GM13977 (cell line): ENCODE measurements at regions not wholly inside any gene's neighbourhood (a gene's known extent, or its start where the extent isn't known, plus 50 kb on each side); places are given as distances from the start of the nearest gene placed in this dataset.

Source experiments
- DNase-seq: peaks from one replicate; pipeline ENCODE4 v3.0.0; 2012; ENCODE audit warnings: low spot score
- in situ Hi-C: fragments of 300-500 bp; cut with MboI; formaldehyde crosslinking; loops from one replicate; pipeline ENCODE4 v1.12.0; 2022; ENCODE audit warnings: low sequenced_read_pairs, low pct_unique_long_range_greater_than_20kb, mixed read lengths, inconsistent platforms; ENCODE audit not compliant: unreplicated experiment
- TF ChIP-seq, protein P1 (sequence below): IDR thresholded peaks from 2 replicates; pipeline ENCODE4 v1.5.1; 2012; ENCODE audit warnings: mild to moderate bottlenecking, control low read depth; ENCODE audit not compliant: insufficient read depth; ENCODE audit errors: extremely low read depth, missing control alignments

GRCh38 chr2:120519469-120519868 lies 173.5 kb downstream of the INHBB start:
- no peak for DNase-seq
- TF ChIP-seq, protein P1, sequence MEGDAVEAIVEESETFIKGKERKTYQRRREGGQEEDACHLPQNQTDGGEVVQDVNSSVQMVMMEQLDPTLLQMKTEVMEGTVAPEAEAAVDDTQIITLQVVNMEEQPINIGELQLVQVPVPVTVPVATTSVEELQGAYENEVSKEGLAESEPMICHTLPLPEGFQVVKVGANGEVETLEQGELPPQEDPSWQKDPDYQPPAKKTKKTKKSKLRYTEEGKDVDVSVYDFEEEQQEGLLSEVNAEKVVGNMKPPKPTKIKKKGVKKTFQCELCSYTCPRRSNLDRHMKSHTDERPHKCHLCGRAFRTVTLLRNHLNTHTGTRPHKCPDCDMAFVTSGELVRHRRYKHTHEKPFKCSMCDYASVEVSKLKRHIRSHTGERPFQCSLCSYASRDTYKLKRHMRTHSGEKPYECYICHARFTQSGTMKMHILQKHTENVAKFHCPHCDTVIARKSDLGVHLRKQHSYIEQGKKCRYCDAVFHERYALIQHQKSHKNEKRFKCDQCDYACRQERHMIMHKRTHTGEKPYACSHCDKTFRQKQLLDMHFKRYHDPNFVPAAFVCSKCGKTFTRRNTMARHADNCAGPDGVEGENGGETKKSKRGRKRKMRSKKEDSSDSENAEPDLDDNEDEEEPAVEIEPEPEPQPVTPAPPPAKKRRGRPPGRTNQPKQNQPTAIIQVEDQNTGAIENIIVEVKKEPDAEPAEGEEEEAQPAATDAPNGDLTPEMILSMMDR: no peak
- in situ Hi-C loops: no loop called here

- in situ Hi-C loops: no loop called here
- DNase-seq: no peak
- TF ChIP-seq, protein P1: no peak
These were observed 174.5 kb downstream of the INHBB start for GRCh38 chr2:120520454-120520853.

GRCh38 chr2:120520929-120521912 lies 175.3 kb downstream of the INHBB start:
- in situ Hi-C loops: no loop called here
- DNase-seq: peak; percentile 52
- TF ChIP-seq, protein P1: peak; percentile 64

DNA sequence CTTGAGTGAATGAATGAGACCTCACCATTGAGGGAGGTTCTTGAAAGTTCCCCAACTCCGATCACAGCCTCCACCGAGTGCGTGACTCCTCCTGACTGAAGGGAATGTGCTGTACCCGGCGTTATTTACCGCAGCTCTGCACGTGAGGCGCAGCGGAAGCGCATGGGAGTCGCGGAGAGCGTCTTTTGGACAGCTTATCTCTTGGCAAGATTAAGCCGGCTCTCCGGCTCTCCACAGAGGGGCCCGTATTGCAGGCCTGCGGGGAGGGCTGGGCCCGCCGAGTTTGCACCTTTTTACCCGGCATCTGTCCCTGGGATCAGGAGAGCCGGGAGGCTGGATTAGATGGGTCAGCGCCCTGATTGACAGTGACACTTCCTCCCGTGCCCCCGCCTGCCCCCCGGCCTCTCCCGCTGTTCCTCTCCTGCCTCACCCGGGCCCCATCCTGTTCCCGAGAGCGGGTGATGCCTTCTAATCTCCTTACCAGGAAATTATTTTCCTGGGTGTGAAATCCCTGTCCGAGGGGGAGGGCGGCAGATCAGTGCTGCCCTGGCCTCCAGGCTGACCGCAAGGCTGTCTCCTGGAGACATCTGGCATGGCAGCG lies 176.3 kb downstream of the INHBB start:
- TF ChIP-seq, protein P1: no peak
- no peak for DNase-seq
- in situ Hi-C loops: no loop called here

GRCh38 chr2:120523766-120524165 lies 177.8 kb downstream of the INHBB start:
- no peak for DNase-seq
- in situ Hi-C loops: no loop called here
- TF ChIP-seq, protein P1: no peak

- TF ChIP-seq, protein P1: no peak
- no peak for DNase-seq
- in situ Hi-C loops: no loop called here
These were observed 178.2 kb downstream of the INHBB start for GRCh38 chr2:120524174-120524573.
